GM23338 (cell line): ENCODE measurements at regions not wholly inside any gene's neighbourhood (a gene's known extent, or its start where the extent isn't known, plus 50 kb on each side); places are given as distances from the start of the nearest gene placed in this dataset.

ENCODE experiments used
- ATAC-seq: fragments of 200-7000 bp; cut with Tn5 transposase; 3 replicates; pipeline ENCODE4 v1.9.1; 2020
- DNase-seq: peaks from one replicate; pipeline ENCODE4 v3.0.0-alpha.2; 2015; ENCODE audit warnings: low spot score
- H2AFZ ChIP-seq: fragments of 200-600 bp; sonication (generic); 2 replicates; pipeline ENCODE4 v1.8.0; 2016; ENCODE audit warnings: antibody characterized with exemption, mild to moderate bottlenecking, moderate library complexity
- H3F3A ChIP-seq: fragments of 200-600 bp; sonication (generic); replicated peaks from 2 replicates; pipeline ENCODE4 v1.8.0; 2017; ENCODE audit warnings: antibody characterized with exemption, mixed run types, low read depth
- H3K27ac ChIP-seq: fragments of 200-600 bp; sonication (generic); 2 replicates; pipeline ENCODE4 v1.6.1; 2016; ENCODE audit warnings: low read depth
- H3K27me3 ChIP-seq: fragments of 200-600 bp; sonication (generic); 2 replicates; pipeline ENCODE4 v1.8.0; 2016; ENCODE audit warnings: mild to moderate bottlenecking, mixed run types, moderate library complexity; ENCODE audit not compliant: insufficient read depth
- H3K36me3 ChIP-seq: fragments of 200-600 bp; sonication (generic); 2 replicates; pipeline ENCODE4 v1.8.0; 2016; ENCODE audit warnings: mild to moderate bottlenecking; ENCODE audit not compliant: insufficient read depth
- H3K4me1 ChIP-seq: fragments of 200-600 bp; sonication (generic); 2 replicates; pipeline ENCODE4 v1.8.0; 2016; ENCODE audit warnings: mild to moderate bottlenecking, moderate library complexity; ENCODE audit not compliant: insufficient read depth
- H3K4me2 ChIP-seq: fragments of 200-600 bp; sonication (generic); 2 replicates; pipeline ENCODE4 v1.7.1; 2017; ENCODE audit warnings: mixed run types
- H3K4me3 ChIP-seq: fragments of 200-600 bp; sonication (generic); 2 replicates; pipeline ENCODE4 v1.6.1; 2016; ENCODE audit warnings: mixed run types
- H3K79me2 ChIP-seq: fragments of 200-600 bp; sonication (generic); replicated peaks from 2 replicates; pipeline ENCODE4 v1.8.0; 2017; ENCODE audit warnings: mild to moderate bottlenecking; ENCODE audit not compliant: insufficient read depth
- H3K9me2 ChIP-seq: fragments of 200-600 bp; sonication (generic); 2 replicates; pipeline ENCODE4 v1.8.0; 2017; ENCODE audit not compliant: insufficient read depth
- H4K20me1 ChIP-seq: fragments of 200-600 bp; sonication (generic); replicated peaks from 2 replicates; pipeline ENCODE4 v1.8.0; 2017; ENCODE audit warnings: mild to moderate bottlenecking; ENCODE audit not compliant: insufficient read depth
- H3K27ac Mint-ChIP-seq: 2 replicates; pipeline ENCODE4 v1.8.0; 2020; ENCODE audit warnings: inconsistent platforms, mild to moderate bottlenecking, moderate library complexity, mixed read lengths
- H3K27me3 Mint-ChIP-seq: 3 replicates; pipeline ENCODE4 v1.8.0; 2022; ENCODE audit warnings: low read depth, mild to moderate bottlenecking, moderate library complexity, mixed read lengths, inconsistent platforms; ENCODE audit not compliant: insufficient read depth, poor library complexity
- H3K36me3 Mint-ChIP-seq: 3 replicates; pipeline ENCODE4 v1.8.0; 2021; ENCODE audit warnings: low read depth, mild to moderate bottlenecking, inconsistent platforms, moderate library complexity, mixed read lengths
- H3K4me1 Mint-ChIP-seq: 3 replicates; pipeline ENCODE4 v1.8.0; 2020; ENCODE audit warnings: mild to moderate bottlenecking, inconsistent platforms, mixed read lengths
- H3K4me3 Mint-ChIP-seq: 3 replicates; pipeline ENCODE4 v1.8.0; 2021; ENCODE audit warnings: moderate library complexity, mild to moderate bottlenecking, inconsistent platforms, mixed read lengths
- H3K9me3 Mint-ChIP-seq: 3 replicates; pipeline ENCODE4 v1.8.0; 2020; ENCODE audit warnings: moderate library complexity, mild to moderate bottlenecking, inconsistent platforms, mixed read lengths
- CREB1 ChIP-seq: fragments of 250-450 bp; sonication (Bioruptor Pico); IDR thresholded peaks from 2 replicates; pipeline ENCODE4 v1.5.0; 2020; ENCODE audit warnings: low read depth, mild to moderate bottlenecking, moderate library complexity
- CTCF ChIP-seq, 2 experiments: fragments of 200-600 bp in 1 of 2; sonication (generic) in 1 of 2; conservative IDR thresholded peaks; 2 replicates each; pipeline versions ENCODE4 v1.5.1 to v1.6.1; 2016 to 2017; ENCODE audit warnings: antibody characterized with exemption in 2 of 2, low read depth in 2 of 2, mild to moderate bottlenecking in 2 of 2, moderate library complexity in 1 of 2
- EZH2phosphoT487 ChIP-seq: fragments of 200-600 bp; sonication (generic); IDR thresholded peaks from one replicate; pipeline ENCODE4 v1.8.1; 2018; ENCODE audit warnings: antibody characterized with exemption; ENCODE audit not compliant: unreplicated experiment
- JUNB ChIP-seq: IDR thresholded peaks from one replicate; pipeline ENCODE4 v1.6.1; 2016; ENCODE audit warnings: antibody characterized with exemption; ENCODE audit not compliant: unreplicated experiment
- NANOG ChIP-seq: IDR thresholded peaks from 2 replicates; pipeline ENCODE4 v1.6.1; 2016; ENCODE audit warnings: antibody characterized with exemption, borderline replicate concordance
- REST ChIP-seq: IDR thresholded peaks from one replicate; pipeline ENCODE4 v1.6.1; 2018; ENCODE audit warnings: antibody characterized with exemption; ENCODE audit not compliant: unreplicated experiment
- ZNF114 ChIP-seq: fragments of 250-450 bp; sonication (Bioruptor Pico); IDR thresholded peaks from 2 replicates; pipeline ENCODE4 v1.5.0; 2020; ENCODE audit warnings: mild to moderate bottlenecking, moderate library complexity
- ZNF331 ChIP-seq: fragments of 250-450 bp; sonication (Bioruptor Pico); IDR thresholded peaks from 2 replicates; pipeline ENCODE4 v1.5.0; 2020; ENCODE audit warnings: low read depth, mild to moderate bottlenecking, moderate library complexity
- ZNF462 ChIP-seq: fragments of 250-450 bp; sonication (Bioruptor Pico); IDR thresholded peaks from 2 replicates; pipeline ENCODE4 v1.5.0; 2020; ENCODE audit warnings: mild to moderate bottlenecking, moderate library complexity

GRCh38 chr21:38139380-38140168, 117.2 kb upstream of the KCNJ15 start:
- Mint-ChIP-seq H3K4me1 (no peaks in the 10 kb centered on the region), H3K9me3 (peaks cover 9% of the 10 kb centered on the region), H3K27ac (no peak overlapping the region), H3K4me3 (no peak overlapping the region), H3K36me3 (no peaks in the 10 kb centered on the region), H3K27me3 (peaks cover 2% of the 10 kb centered on the region)
- Histone ChIP-seq H3K27ac (no peak overlapping the region), H4K20me1 (no peaks in the 10 kb centered on the region), H3K79me2 (no peaks in the 10 kb centered on the region), H2AFZ (no peak overlapping the region), H3K4me3 (no peak overlapping the region), H3F3A (no peaks in the 10 kb centered on the region), H3K9me2 (no peaks in the 10 kb centered on the region), H3K4me1 (no peaks in the 10 kb centered on the region), H3K4me2 (no peak overlapping the region), H3K27me3 (no peaks in the 10 kb centered on the region), H3K36me3 (no peaks in the 10 kb centered on the region)
- TF ChIP-seq EZH2phosphoT487, result no peak
- TF ChIP-seq JUNB, result no peak
- TF ChIP-seq ZNF114 (CRISPR knock-in tag), result no peak
- TF ChIP-seq ZNF331, result no peak
- no peak for ATAC-seq
- no peak for DNase-seq

GRCh38 chr21:38140207-38140903, 116.4 kb upstream of the KCNJ15 start:
- ATAC-seq, result no peak
- Histone ChIP-seq H3K4me3 (no peak overlapping the region), H3K79me2 (no peaks in the 10 kb centered on the region), H3K36me3 (no peaks in the 10 kb centered on the region), H3K27ac (no peak overlapping the region), H4K20me1 (no peaks in the 10 kb centered on the region), H3K9me2 (no peaks in the 10 kb centered on the region), H3K27me3 (no peaks in the 10 kb centered on the region), H2AFZ (no peak overlapping the region), H3K4me2 (no peak overlapping the region), H3K4me1 (no peaks in the 10 kb centered on the region), H3F3A (no peaks in the 10 kb centered on the region)
- no peak for DNase-seq
- peaks cover 2% of the 10 kb centered on the region; the same call in 2 of the 3 replicates for H3K36me3 Mint-ChIP-seq
- no peak overlapping the region for H3K27ac Mint-ChIP-seq
- H3K4me3 Mint-ChIP-seq, result no peak overlapping the region
- peaks cover 2% of the 10 kb centered on the region for H3K27me3 Mint-ChIP-seq
- no peaks in the 10 kb centered on the region for H3K4me1 Mint-ChIP-seq
- H3K9me3 Mint-ChIP-seq, result peaks cover 15% of the 10 kb centered on the region
- TF ChIP-seq CREB1 (CRISPR knock-in tag) (no peak), CTCF (conservative IDR thresholded peaks at IDR 0.05; ENCODE audit: low read depth in 2 of 2) (no peak), ZNF462 (CRISPR knock-in tag) (no peak), NANOG (no peak), REST (no peak)
